HG02938 (cell line): ENCODE measurements at regions not wholly inside any gene's neighbourhood (a gene's known extent, or its start where the extent isn't known, plus 50 kb on each side); places are given as distances from the start of the nearest gene placed in this dataset.

Source experiments
- ATAC-seq: cut with Tn5 transposase; IDR thresholded peaks from one replicate; pipeline ENCODE4 v1.9.1; 2021; ENCODE audit warnings: mild to moderate bottlenecking, moderate library complexity; ENCODE audit not compliant: unreplicated experiment

DNA sequence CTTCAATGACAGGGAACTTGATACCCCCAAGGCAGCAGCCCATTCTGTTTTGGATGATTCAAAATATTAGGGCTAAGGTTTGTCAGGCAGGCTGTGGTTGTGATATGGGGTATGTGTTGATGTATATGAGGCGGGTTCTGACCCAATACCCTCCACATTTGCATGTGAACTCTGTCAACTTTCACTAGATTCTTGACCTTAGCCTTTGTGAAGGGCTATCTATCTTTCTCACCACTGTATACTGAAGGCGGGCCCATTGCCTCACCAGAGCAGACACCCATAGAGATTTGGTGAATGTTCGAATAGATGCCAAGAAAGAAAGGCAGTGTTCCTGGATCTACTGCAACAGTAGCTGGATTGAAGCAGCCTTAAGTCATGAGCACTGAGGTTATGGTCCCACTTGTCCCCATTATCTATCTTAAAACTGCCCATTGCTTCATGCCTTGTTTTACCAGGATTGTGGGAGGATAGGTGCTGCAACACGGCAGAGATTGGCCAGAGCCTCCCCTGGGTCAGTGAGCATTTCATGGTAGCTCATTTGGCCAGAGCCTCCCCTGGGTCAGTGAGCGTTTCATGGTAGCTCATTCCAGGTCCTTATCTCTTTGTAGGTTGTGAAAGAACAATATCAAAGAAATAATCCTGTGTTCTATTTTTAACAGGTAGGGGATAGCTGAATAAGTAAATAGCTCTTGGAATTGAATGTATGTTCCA is 399.6 kb downstream of the TMEM135 start:
- no peak for ATAC-seq

DNA sequence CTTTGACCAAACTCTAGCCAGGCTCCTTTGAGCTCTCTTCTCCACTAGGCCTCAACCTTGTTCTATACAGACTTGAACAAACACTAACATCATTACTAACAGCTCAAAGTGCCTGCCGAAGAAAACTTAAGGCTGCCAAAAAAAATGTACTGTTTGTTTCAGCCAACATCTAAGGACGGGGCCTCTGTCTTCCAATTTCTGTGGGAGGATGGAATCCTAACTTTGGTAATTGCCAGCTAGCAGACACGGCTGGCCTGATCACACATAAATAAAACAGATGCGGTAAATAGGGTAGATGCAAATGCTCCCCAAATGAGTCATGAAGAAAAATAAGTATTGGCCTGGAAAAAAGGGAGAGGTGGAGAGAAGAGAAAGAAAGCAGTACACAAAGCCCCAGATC is 394.3 kb downstream of the TMEM135 start:
- ATAC-seq = no peak

DNA sequence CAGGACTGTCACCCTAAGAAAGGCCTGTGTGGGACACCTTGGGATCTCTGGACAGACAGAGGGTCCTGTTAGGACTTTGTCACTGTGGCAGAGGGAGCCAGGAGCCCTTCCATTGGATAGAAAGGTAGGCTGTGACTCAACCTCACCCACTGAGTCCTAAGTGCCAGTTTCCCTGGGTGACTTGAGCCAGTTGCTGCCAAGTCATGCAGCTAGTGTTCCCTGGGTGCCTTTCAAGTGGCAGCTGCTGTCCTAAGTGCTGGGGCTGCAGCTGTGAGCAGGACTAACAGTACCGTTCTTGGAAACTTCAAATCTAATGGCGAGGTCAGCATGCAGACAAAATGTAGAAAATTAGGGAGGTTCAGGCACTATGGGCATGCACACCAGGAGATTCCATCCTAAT is 393.7 kb downstream of the TMEM135 start:
- ATAC-seq = no peak

DNA sequence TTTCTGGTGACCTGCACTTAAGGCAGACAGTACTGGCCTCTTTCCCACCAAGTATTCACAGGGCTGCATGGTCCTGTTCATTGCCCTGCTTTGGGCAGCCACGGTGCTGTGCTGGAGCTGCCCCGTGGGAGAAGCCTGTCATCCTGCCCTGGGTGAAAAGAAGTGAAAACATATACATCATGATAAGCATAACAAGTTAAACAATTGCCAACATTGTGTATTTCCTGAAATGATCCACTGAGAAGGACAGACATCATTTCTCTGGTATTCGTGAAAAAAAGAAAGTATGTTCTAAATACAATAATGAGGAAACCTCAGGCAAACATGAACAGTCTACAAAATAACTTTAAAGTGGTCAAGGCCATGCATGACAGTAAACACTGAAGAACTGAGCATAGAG is 393.1 kb downstream of the TMEM135 start:
- ATAC-seq = no peak

DNA sequence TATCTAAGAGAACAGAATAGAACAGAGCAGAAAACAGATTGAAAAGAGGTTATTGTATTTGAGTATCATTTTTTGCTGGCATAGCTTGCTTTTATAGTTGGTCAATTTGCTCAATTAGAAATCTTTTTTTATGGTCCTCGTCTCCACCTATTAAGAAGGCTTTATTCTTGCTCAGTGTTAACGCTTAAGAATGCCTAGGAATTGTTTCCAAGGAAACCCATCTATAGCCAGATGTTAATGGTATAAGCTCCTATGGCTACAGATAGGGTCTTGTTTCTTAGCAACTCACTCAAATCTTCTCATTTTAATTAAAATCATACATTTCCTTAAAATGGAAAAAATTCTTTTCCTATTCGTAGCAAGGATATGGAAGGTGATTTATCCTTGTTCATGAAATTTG is 392.3 kb downstream of the TMEM135 start:
- ATAC-seq = no peak

DNA sequence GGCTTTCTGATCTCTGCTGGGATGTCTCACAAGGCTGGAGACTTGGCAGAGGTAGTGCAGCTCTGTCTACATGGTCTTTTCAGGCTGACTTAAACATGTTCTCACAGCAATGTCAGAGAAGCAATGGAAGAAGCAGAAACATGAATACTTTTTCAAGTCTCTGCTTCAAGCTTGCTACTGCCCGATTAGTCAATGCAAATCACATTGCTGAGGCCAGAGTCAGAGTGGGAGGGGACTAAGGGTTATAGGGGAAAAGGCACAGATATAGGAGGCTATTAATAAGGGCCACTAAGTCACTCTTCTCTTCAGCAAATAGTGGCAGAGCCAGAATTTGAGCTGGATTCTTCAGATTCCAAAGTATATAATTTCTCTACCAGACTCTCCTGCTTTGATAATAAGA is 390.5 kb downstream of the TMEM135 start:
- no peak for ATAC-seq

DNA sequence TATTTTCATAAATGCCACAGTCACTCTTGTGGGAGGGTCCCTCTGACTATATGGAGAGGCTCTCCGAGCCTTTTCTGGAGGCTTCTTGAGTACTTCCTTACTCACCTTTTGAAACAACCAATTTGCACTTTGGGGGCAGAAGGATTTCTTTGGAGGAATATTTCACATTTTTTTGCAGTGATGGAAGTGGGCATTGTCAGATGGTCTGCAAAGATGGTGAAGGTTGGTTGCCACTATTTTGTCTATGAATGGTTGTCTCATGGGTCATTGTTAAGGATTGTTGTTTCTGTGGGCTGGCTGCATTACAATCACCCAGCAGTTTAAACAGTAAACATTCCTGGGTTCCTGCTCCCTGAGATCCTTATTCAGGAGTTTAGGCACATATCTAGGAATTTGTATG is 388.2 kb downstream of the TMEM135 start:
- ATAC-seq = no peak

DNA sequence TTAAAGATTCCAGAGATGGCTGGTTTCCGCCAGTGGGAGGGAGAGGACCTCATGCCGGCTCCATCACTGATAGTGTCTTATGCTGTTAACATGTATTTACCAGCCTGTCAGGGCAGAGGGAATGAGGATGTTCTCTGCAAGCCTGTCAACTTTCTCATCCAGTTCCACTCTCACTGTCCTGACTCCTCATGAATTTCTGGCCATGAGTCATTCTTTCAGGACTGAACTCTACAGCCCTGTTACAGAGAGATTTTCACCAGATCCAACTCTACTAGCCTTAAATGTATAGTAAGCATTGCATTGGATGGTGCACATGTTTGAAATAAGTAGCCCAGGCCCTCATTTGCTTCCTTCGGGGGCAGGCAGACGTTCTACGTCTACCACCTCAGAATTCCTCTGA is 387.7 kb downstream of the TMEM135 start:
- no peak for ATAC-seq

DNA sequence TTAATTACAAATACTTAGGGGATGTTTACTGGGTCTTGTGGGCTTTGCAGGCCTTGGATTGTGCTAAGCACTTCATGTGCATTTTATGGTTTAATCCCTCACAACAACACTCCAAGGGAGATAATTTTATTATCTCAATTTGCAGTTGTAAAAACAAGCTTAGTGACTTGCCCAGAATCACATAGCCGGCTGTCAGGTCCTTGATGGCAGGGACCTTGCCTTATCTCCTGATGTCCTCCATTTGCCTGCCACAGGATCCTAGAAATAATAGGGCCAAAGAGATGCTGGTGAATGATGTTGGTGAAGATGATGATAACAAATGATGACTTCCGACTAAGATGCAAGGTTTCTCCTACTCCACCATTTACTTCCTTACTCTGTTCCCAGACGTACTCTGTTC is 385.4 kb downstream of the TMEM135 start:
- ATAC-seq = no peak

DNA sequence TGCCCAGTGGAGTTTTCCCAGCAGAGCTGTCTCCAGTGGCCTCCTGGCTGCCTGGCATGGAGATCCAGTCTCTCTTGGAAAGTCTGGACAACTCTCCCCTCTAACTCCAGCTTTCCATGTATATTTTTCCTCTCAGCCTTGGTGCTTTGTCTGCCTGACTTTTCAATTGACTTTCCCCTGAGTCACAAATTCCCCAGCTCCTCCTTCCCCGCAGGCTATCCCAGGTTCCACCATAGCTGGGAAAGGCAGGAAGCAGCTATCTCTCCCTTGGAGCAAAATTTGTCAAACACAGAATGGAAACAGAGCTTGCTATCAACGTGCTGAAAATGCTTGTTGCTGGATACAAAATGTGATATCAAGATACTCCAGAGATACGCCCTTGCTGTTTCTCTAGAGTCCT is 384.8 kb downstream of the TMEM135 start:
- no peak for ATAC-seq

DNA sequence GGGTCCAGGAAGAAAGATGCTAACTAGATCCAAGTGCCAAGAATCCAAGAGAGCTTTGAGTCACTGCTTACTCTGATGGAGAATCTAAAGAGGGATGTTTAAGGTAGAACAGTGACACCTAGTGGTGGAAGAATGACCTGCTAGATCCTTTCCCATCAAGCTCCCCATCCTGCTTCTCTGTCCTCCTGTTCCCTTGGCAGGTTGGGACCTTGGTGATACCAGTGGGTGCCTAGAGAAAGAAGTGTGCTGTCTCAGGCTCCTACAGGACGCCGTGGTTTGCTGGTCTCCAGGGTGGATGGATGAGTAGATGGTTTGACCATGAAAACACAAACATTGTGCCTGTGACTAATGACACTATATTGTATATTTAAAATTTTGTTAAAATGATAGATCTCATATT is 383.7 kb downstream of the TMEM135 start:
- ATAC-seq = peak; percentile 94

DNA sequence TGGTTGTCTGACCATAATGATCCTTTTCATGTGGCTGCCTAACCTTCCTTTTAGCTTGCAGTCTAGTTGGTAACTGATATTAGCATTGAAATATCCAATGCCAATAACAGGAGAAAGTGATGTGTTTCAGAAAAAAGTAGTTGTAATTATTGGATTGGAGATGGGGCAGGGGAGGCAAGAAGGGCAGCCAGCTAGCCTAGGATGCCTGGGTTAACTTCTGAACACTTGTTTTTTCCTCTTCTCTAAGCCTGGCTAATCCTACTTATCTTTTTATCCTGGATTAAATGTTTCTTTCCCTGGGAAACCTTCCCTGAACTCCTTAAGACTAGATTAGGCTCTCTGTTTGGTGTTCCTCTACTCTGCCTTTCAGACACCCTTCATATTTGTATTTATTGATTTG is 380.2 kb downstream of the TMEM135 start:
- no peak for ATAC-seq

DNA sequence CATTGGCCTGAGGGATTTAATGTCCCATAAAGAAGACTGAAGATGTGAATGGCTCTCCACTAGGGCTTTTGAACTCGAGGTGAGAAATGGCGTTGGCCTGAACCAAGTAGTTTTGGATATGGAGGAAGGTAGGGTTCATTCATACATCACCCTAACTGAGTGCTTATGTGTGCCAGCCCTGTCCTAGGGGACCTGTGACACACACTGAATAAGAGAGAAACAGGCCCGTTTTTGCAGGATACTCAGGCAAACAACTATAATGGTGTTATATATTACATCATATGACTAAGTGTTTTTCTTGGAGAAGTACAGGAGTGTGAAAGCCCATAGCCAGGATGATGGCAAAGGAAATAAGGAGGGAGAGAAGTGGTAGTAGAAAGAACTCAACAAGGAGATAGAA is 368.1 kb downstream of the TMEM135 start:
- ATAC-seq = no peak

DNA sequence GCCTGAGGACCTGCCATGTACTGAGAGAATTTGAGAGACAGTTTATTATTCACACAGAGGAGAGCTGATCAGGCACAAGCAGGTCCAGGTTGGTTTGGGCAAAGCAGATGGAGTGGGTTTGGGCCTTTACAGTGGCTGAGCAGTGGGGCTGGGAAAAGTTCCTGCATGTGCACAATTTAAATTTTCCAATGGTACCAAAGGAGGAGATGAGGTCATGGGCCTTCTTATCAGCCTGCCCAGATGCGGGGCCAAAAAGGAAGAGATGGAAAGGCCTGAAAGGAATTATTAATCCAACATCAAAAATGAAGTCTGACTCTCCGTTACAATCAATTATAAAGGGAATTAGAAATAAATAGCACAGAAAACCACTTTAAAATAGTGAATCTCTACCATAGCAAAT is 367.6 kb downstream of the TMEM135 start:
- no peak for ATAC-seq

DNA sequence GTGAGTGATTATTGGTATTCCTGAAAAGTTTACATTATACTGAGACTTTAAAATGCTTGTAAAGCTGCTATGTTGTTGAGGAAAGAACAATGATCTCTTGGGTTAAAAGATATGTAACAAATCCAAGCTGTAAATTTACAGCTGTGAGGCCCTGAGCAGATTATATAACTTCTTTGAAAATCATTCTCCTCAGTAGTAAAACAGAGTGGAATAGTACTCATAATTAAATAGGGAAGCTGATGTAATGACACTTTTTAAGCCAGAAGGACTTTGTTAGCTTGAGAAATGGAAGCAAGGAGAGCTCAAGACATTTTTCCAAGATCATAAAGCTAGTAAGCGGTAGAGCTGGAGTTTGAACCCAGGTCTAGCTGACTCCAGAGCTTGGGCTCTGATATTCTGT is 363.9 kb downstream of the TMEM135 start:
- no peak for ATAC-seq

DNA sequence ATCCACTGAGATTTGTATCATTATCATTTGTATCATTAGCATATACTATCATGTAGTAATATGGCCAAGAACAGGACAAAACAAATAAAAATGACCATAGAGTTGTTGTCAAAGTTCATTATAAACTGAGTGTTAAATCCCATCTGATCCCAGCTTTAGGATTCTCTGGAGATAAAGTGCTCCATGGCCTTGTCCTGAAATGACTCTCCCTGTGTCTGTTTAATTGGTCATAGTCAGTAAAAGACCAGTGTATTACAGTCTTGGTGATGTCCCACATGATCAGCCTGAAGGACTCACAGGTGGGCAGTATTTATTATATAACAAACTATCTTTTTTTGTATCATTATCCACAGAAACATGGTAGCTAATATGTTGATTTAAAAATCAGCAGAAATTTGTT is 361.6 kb downstream of the TMEM135 start:
- ATAC-seq = no peak

DNA sequence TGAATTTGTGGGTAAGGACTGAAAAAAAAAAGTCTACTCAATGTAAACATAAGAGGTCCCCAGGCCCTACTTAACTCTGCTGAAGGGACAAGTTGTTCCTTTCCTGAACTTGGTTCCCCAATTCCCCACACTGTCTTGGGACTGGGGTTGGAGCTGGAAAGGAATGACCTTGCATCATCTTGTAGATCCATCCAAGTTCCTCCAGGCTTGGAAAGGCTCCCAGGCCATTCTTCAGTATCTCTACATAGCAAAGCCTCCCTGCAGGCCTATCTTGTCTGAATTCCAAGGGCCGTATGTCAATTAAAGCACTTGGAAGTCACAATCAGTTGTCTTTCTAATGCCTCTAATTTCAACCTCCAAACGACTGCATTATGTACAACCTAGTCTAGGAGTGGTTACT is 361.2 kb downstream of the TMEM135 start:
- ATAC-seq = no peak

DNA sequence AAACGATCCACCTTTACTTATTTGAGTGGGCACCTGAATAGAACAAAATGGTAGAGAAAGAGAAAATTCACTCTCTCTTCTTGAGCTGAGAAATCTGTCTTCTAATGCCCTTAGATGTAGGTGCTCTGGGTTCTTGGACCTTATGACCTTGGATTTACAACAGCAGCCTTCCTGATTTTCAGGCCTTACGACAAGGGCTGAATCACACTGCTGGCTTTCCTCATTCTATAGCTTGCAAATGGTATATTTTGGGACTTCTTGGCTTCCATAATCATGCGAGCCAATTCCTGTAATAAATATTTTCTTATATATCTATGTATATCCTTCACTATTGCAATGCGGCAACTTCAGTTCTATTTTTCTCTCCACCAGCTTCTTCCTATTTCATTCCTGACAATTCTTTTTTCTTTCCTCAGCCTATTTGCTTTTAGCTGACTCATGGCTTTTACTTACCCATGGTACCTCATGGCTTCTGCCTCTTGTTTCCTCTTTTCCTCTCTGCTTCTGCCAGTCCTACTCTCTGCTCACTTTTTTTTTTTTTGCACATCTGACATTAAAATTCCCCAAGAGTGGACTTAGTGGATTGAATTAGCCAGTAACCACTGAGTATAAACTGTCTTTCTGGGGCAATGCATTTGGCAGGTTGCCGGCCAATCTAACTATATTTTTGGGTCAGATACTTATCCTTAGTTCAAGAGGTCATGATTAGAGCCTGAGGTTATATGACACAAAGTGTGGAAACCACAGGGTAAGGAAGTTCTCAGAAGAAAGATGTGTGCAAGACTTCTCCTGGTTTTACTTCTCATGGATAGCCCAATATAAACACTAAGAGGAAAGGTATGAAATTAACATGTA is 359.5 kb downstream of the TMEM135 start:
- no peak for ATAC-seq

DNA sequence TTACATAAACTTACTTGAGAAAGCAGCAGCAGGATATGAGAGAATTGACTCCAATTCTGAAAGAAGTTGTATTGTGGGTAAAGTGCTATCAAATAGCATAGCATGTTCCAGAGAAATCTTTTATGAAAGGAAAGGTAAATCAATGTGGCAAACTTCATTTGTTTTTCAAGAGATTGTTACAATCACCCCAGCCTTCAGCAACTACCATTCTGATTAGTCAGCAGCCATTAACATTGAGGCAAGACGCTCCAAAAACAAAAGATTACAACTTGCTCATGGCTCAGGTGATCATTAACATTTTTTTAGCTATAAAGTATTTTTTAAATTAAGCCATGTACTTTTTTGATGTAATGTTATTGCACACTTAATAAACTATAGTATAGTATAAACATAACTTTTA is 357.2 kb downstream of the TMEM135 start:
- no peak for ATAC-seq

DNA sequence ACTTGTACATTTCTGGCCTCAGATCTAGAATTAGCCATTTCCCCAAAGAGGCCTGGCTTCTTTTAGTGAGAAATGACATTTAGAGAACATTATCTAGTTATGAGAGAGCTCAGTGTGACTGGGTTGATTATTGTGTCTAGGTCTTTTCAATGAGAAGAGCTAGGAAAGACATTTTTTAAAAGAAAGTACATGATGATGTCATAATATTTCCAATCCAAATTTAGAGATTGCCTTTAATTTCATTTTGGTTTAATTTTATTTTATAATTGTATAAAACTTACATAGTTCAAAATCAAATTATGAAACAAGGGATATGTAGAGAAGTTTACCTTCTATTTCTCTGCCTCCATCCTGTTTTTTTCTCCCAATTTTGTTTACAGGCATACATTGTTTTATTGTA is 354.9 kb downstream of the TMEM135 start:
- no peak for ATAC-seq

DNA sequence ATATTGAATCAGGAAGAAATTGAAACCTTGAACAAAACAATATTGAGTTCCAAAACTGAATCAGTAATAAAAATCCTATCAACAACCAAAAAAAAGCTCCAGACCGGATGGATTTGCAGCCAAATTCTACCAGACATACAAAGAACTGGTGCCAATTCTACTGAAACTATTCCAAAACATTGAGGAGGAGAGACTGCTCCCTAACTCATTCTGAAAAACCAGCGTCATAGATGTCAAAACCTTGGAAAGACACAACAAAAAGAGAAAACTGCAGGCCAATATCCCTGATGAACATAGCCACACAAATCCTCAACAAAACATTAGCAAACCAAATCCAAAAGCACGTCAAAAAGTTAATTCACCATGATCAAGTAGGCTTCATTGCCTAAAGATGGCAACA is 353.8 kb downstream of the TMEM135 start:
- ATAC-seq = no peak

DNA sequence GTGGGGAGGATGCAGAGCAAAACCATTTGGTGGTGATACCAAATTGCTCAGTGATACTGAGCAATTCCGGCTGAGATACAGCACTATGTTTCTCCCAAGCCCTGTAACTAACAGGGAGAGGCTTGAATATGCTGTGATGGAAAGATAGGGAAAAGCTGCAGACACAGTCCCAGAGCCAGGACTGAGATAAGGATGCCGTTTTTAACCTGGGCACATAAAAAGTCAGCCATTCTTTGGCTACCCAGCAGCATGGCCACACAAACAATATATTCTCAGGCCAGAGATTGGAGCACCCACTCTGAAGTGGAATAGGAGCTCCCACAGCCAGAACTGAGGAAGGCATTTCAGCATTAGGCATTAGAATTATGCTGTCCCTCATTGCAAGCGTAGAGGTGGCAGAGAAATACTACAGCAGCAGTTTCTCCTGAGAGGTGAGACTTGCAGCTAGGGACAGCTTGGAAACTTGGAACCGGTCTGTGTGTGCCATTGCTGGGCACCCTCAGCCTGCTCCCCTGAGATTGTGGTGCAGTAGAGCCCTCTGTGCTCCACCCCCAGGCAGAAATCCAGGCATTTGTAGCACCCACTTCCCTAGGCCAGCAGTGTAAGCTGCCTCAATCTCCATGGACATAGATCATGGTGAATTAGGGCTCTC is 346.5 kb downstream of the TMEM135 start:
- no peak for ATAC-seq
